ENCODE measurements at regions not wholly inside any gene's neighbourhood (a gene's known extent, or its start where the extent isn't known, plus 50 kb on each side); places are given as distances from the start of the nearest gene placed in this dataset.
"Not testable (repeated sequence)": the region's sequence is repeated elsewhere in the genome, so short reads cannot be mapped to it uniquely, and the experiment has no call there.

DNA sequence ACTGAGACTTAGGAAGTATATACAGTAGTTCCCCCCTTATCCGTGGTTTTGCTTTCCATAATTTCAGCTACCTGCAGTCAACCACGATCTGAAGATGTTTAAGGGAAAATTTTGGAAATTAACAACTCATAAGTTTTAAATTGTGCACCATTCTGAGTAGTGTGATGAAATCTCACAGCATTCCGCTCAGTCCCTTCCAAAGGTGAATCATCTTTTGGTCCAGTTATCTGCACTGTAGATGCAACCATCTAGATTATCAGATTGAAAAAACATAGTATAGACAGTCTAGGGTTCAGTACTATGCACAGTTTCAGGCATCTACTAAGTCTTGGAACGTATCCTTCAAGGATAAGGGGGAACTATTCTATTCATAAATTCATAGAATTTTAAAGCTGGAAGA, 109.0 kb downstream of the ANXA3 start:
- Mint-ChIP-seq H3K27ac (no peak overlapping the region), H3K36me3 (no peaks in the 10 kb centered on the region), H3K27me3 (no peaks in the 10 kb centered on the region), H3K4me1 (peaks cover 58% of the 10 kb centered on the region), H3K9me3 (no peaks in the 10 kb centered on the region), H3K4me3 (no peak overlapping the region)

DNA sequence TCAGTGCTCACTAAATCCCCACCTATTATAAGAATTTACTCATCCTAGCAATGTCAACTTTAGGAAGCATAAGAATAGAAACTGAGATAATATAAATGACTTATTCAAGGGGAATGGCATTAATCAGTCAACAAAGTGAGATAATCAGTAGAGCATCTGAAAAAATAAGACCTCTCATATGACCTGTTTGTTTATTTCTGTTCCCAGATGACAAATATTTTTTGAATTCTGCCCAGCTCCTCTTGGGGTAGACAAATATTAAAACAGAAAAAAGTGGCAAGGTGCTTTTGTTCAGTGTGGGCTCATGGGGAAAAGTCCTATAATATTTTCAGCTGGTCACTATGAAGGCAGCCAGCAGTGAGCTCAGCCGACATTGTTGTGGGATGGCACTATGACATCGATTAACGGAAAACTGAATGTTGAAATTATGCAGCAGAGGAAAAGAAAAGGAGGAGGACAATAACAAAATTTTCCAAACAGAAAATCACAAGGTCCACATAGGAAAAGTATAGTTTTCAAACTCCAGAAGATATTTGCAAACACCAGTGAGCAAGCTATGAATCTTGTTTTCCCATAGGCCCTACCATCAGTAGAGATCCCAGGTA, 109.6 kb downstream of the ANXA3 start:
- Mint-ChIP-seq H3K27me3 (no peaks in the 10 kb centered on the region), H3K4me3 (no peak overlapping the region), H3K36me3 (no peaks in the 10 kb centered on the region), H3K27ac (peak overlapping the region; percentile 52), H3K4me1 (peaks cover 54% of the 10 kb centered on the region), H3K9me3 (no peaks in the 10 kb centered on the region)

DNA sequence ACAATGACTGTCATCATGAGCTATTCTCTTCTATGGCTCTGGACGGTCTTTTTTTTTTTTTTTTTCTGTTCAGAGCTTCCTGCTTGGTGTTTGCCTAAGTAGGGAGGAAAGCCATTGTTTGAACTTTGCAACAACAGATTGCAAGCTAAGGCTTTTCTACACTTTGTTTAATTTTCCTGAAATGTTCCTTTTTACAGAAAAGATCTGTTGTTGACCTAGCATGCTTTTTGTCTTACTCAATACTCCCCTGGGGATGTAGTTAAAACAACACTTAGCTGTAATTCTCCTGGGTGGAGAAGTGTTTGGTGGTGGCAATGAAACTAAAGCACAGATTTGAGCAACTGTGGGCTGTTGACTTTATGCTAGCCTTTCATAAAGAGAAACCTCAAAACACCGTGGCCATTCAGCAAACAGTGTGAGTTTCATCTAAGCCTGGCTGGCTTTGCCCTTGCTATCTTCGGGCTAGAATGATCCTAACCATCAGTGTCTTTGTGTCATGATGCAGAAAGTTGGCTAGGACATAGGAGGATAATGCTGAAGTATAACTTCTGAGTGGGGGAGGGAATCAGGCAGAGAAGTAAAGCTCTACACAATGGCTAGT, 110.5 kb downstream of the ANXA3 start:
- H3K9me3 Mint-ChIP-seq, result no peaks in the 10 kb centered on the region
- no peaks in the 10 kb centered on the region for H3K27me3 Mint-ChIP-seq
- peak overlapping the region; percentile 9 for H3K4me3 Mint-ChIP-seq
- H3K4me1 Mint-ChIP-seq, result peaks cover 58% of the 10 kb centered on the region
- no peaks in the 10 kb centered on the region for H3K36me3 Mint-ChIP-seq
- no peak overlapping the region for H3K27ac Mint-ChIP-seq

DNA sequence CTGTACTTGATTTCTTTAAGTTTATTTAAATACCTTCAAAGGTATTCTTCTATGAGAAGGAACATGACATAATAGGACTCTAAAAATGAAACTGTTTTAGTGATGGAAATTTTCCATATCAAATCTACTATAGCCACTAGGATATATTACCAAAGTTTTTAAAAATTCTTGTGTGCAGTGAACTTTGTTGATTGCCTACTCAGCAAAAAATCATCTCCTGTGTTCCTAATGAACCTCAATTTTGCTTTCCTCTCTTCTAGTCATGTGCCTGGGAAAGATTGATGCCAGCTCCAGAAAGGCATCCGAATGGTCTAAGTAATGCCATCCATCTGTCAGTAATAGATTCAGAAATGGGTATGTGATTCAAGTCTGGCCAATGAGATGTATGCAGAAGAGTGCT, 111.1 kb downstream of the ANXA3 start:
- Mint-ChIP-seq H3K4me3 (no peak overlapping the region), H3K36me3 (no peaks in the 10 kb centered on the region), H3K9me3 (no peaks in the 10 kb centered on the region), H3K27ac (no peak overlapping the region), H3K4me1 (peaks cover 58% of the 10 kb centered on the region), H3K27me3 (no peaks in the 10 kb centered on the region)

DNA sequence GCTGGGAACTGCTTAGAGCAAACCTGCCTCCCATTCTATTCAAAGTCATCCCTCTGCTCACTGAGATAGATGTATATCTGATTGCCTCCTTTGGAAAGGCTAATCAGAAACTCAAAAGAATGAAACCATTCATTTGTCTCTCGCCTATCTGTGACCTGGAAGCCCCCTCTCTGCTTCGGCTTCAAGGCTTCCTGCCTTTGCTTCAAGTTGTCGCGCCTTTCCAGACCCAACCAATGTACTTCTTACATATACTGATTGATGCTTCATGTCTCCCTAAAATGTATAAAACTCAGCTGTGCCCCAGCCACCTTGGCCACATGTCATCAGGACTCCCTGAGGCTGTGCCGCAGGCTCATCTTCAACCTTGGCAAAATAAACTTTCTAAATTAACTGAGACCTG, 111.9 kb upstream of the BMP2K start:
- H3K4me1 Mint-ChIP-seq, result peaks cover 50% of the 10 kb centered on the region
- not testable (repeated sequence) for H3K4me3 Mint-ChIP-seq, H3K27me3 Mint-ChIP-seq, H3K36me3 Mint-ChIP-seq, H3K9me3 Mint-ChIP-seq, H3K27ac Mint-ChIP-seq

DNA sequence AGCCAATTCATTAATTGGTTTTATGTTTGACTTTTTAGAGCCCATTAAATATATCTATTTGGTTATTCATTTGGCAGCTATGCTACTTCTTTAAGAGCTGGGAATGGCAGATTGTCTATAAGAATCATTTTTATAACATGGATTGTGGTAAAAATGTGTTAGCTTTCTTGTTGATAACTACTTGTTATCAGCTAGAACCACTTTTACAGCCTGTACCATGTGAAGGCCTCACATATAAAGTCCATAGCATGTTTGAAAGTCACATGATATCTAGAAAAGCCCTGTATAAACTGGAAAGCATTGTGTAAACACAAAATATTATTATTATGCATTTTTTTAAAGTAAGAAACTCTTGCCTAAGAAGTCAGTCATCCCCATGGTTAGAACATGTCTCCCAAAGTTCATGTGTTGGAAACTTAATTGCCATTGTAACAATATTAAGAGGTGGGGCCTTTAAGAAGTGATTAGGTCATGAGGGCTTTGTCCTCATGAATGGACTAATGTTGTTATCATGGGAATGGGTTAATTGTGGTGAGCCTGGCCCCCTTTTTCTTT, 110.9 kb upstream of the BMP2K start:
- H3K9me3 Mint-ChIP-seq, result no peaks in the 10 kb centered on the region
- H3K36me3 Mint-ChIP-seq, result no peaks in the 10 kb centered on the region
- peaks cover 47% of the 10 kb centered on the region for H3K4me1 Mint-ChIP-seq
- H3K27me3 Mint-ChIP-seq, result no peaks in the 10 kb centered on the region
- no peak overlapping the region for H3K27ac Mint-ChIP-seq
- H3K4me3 Mint-ChIP-seq, result no peak overlapping the region

DNA sequence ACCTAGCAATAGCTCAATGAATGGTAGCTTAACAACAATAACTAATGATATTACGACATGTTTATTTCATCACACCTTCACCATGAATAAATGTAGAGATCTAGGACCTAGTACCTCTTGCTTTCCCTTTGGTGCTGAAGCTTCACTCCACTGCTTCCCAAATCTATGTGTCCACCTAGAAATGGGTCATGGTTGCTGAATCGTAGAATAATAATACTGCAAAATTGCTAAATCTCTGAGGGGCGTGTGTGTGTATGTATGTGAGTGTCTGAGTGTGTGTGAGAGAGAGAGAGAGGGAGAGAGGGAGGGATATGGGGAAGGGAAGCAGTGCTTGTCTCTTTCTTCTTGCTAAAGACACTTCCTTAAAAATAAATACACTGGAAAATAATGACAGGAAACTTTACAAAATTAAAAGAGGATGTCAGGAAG, 109.3 kb upstream of the BMP2K start:
- Mint-ChIP-seq H3K4me3 (no peak overlapping the region), H3K27me3 (no peaks in the 10 kb centered on the region), H3K9me3 (no peaks in the 10 kb centered on the region), H3K36me3 (no peaks in the 10 kb centered on the region), H3K27ac (no peak overlapping the region), H3K4me1 (peaks cover 38% of the 10 kb centered on the region)

DNA sequence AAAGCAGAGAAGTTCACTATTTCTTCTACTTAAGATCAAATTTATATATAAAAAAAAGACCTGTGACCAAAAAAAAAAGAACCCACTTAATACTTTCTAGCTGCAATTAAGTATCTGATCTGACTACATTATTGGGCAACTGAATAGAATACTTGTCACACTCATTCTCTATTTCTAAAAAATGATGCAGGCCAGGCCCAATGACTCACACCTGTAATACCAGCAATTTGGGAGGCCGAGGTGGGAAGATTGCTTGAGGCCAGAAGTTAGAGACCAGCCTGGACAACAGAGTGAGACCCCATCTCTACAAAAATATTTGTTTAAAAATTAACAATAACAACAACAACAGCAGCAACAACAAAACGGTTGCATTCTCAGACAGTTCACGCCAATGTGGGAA, 108.8 kb upstream of the BMP2K start:
- Mint-ChIP-seq H3K9me3 (no peaks in the 10 kb centered on the region), H3K4me1 (peaks cover 33% of the 10 kb centered on the region), H3K36me3 (no peaks in the 10 kb centered on the region), H3K27me3 (no peaks in the 10 kb centered on the region), H3K4me3 (no peak overlapping the region), H3K27ac (no peak overlapping the region)

DNA sequence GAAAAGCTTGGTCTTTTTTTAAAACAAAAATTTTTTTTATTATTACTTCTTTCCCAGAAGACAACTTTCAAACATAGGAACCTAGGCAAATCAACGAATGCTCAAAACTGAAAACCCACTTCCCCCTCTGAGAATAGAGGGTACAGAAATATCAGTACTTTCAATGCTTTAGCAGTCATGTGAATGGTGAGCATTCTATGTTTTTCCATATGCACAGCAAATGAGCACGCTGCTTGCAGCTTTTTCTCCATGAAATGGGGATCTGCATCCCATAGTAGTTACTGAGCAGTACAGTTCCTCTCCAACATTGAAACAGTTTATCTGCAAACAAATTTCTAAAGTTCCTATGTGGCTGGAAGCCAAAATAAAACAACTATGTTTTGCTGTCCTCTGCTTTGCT, 108.4 kb upstream of the BMP2K start:
- H3K9me3 Mint-ChIP-seq, result no peaks in the 10 kb centered on the region
- no peak overlapping the region for H3K27ac Mint-ChIP-seq
- H3K27me3 Mint-ChIP-seq, result no peaks in the 10 kb centered on the region
- no peaks in the 10 kb centered on the region for H3K36me3 Mint-ChIP-seq
- no peak overlapping the region for H3K4me3 Mint-ChIP-seq
- peaks cover 30% of the 10 kb centered on the region for H3K4me1 Mint-ChIP-seq

DNA sequence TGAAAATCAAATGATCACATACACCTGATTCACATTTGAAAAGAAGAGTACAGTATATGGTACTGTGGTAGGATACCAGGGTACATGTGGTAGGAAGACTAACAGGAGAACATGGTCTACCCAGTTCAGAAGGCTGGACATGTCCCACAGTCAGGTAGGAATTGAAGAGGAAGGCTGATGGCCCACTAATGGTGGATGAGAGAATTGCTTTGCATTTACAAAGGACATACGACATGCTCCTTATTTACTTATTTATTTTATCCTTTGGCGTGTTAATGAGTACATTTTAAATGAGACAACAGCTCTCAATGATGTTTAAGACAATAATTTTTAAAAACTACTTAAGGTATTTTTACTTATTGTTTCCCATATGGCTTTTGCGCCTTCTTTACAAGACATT, 106.7 kb upstream of the BMP2K start:
- Mint-ChIP-seq H3K4me1 (peaks cover 23% of the 10 kb centered on the region), H3K27me3 (no peaks in the 10 kb centered on the region), H3K4me3 (no peak overlapping the region), H3K36me3 (no peaks in the 10 kb centered on the region), H3K27ac (no peak overlapping the region), H3K9me3 (no peaks in the 10 kb centered on the region)

DNA sequence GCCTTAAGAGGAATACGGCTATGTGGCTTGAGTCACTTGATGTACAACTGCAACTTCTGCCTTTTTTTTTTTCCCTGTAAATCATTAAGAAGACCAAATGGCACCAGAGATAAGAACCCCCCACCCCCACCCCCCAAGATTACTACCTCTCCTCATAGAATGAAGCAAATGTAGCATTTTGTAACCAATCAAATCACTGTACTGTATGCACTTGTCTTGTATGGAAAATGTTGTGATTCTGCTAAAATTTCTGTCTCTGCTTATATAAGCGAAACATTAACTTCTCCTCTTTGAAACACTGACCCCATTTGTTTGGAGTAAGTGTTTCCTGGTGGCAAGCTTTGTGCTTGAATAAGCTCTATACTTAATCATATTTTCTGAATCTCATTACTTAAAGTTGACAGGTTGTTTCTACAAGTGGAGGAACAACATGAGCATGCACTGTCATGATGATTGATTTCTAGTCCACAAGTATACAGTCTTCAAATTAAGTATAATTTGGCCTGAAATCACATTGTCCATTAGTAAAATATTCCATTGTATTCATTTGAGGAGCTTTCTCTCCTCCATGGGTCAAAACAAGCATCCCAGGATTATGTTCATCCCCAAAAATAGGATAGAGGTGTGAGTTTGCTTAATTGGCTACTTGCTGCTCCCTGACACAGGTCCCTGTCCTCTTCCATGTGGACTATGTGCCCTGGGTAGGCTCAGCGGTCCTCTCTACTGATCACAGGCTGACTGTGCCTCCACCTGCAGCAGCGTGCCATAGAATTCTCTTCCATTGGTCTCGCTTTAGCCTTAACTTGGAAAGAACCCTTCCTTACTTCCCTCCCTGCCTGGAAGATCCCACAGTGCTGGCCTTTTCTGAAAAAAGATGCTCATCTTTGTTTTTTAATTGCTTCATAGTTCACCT, 104.0 kb upstream of the BMP2K start:
- H3K4me1 Mint-ChIP-seq, result peaks cover 14% of the 10 kb centered on the region
- H3K36me3 Mint-ChIP-seq, result peaks cover 3% of the 10 kb centered on the region
- H3K9me3 Mint-ChIP-seq, result peaks cover 9% of the 10 kb centered on the region
- no peak overlapping the region for H3K27ac Mint-ChIP-seq
- H3K4me3 Mint-ChIP-seq, result no peak overlapping the region
- no peaks in the 10 kb centered on the region for H3K27me3 Mint-ChIP-seq

DNA sequence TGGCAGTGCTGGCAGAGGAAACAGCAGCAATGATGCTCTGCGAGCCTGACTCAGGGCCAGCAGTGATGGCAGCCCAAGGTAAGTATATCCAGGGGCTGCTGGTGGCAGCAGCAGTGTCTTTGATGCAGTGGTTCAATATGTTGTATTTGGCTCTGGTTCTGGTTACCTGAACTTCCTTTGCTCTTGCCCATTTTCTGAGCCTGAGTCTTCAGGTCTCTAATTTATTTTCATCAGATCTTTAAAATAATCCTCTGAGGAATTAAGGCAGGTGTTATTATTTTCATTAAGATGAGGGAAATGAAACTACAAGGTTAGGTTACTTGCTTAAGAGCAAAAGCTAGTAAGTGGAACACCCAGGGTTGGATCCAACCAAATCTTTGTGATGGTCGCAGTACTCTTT, 102.8 kb upstream of the BMP2K start:
- Mint-ChIP-seq H3K27ac (no peak overlapping the region), H3K36me3 (peaks cover 3% of the 10 kb centered on the region), H3K27me3 (no peaks in the 10 kb centered on the region), H3K4me1 (peaks cover 2% of the 10 kb centered on the region), H3K9me3 (peaks cover 9% of the 10 kb centered on the region), H3K4me3 (no peak overlapping the region)

DNA sequence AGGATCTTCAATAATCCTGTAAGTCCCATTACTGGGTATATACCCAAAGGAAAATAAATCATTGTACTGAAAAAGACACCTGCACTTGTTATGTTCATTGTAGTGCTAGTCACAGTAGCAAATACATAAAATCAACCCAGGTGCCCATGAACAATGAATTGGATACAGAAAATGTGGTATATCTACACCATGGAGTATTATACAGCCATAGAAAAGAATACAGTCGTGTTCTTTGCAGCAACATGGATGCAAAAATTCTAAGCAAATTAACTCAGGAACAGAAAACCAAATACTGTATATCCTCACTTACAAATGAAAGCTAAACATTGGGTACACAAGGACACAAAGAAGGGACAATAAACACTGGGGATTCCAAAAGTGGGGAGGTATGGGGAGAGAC, 100.8 kb upstream of the BMP2K start:
- Mint-ChIP-seq H3K9me3 (peaks cover 9% of the 10 kb centered on the region), H3K4me1 (no peaks in the 10 kb centered on the region), H3K4me3 (no peak overlapping the region), H3K27ac (no peak overlapping the region), H3K36me3 (peaks cover 3% of the 10 kb centered on the region), H3K27me3 (no peaks in the 10 kb centered on the region)

DNA sequence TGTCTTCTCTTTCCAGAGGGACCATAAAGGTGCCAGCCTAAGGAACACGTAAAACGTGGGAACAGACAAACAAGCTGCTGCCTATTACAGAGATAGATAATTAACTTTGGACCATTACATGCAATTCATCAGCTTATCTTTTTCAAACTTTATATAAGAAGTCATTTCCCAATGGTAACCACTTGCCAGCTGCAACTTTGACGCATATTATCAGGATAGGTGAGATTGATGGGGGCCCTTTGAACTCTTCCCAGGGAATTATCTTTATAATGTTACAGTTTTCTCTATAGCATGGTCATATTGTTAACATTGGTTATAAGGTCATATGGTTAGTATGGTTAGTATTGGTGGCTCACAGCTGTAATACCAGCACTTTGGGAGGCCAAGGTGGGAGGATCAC, 94.1 kb upstream of the BMP2K start:
- Mint-ChIP-seq H3K4me3 (no peak overlapping the region), H3K36me3 (no peaks in the 10 kb centered on the region), H3K9me3 (no peaks in the 10 kb centered on the region), H3K4me1 (no peaks in the 10 kb centered on the region), H3K27ac (no peak overlapping the region), H3K27me3 (no peaks in the 10 kb centered on the region)

DNA sequence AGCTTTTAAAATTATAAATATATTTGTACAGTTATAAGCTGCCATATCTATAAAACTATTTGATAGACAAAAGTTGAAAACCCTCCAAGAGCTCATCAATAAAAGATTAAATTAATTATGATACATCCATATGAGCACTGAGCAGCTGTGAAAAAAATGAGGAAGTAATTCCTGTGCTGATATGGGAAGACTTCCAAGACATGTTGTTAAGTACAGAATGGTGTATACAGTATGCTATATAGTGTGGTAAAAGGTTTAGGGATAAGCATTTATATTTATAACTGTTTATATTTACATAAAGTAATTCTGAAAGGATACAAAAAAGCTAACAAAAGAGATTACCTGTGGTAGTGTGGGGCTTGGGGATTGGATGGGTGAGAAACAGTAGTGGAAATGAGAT, 92.8 kb upstream of the BMP2K start:
- Mint-ChIP-seq H3K27ac (no peak overlapping the region), H3K27me3 (no peaks in the 10 kb centered on the region), H3K9me3 (no peaks in the 10 kb centered on the region)

More for the DNA sequence above, 92.8 kb upstream of the BMP2K start:
- H3K4me3 Mint-ChIP-seq, result no peak overlapping the region
- no peaks in the 10 kb centered on the region for H3K4me1 Mint-ChIP-seq
- no peaks in the 10 kb centered on the region for H3K36me3 Mint-ChIP-seq
